Skeletal muscle satellite cell (primary cell): ENCODE measurements at regions not wholly inside any gene's neighbourhood (a gene's known extent, or its start where the extent isn't known, plus 50 kb on each side); places are given as distances from the start of the nearest gene placed in this dataset.
A peak's percentile ranks its signal among the peaks of the same experiment; 100 is the strongest.
"Not testable (repeated sequence)": the region's sequence is repeated elsewhere in the genome, so short reads cannot be mapped to it uniquely, and the experiment has no call there.

Experiments used
- H3K27me3 ChIP-seq: 2 replicates; pipeline ENCODE4 v1.7.0; 2013; ENCODE audit warnings: low read length; ENCODE audit not compliant: control insufficient read depth, insufficient read depth
- H3K36me3 ChIP-seq: 2 replicates; pipeline ENCODE4 v1.7.0; 2013; ENCODE audit warnings: mild to moderate bottlenecking, control low read depth, low read length; ENCODE audit not compliant: insufficient read depth
- H3K4me1 ChIP-seq: 2 replicates; pipeline ENCODE4 v1.7.0; 2013; ENCODE audit warnings: low read length; ENCODE audit not compliant: control insufficient read depth, insufficient read depth
- H3K4me2 ChIP-seq: 2 replicates; pipeline ENCODE4 v1.7.0; 2013; ENCODE audit warnings: mild to moderate bottlenecking, low read length
- H3K4me3 ChIP-seq: 2 replicates; pipeline ENCODE4 v1.7.0; 2013; ENCODE audit warnings: low read length
- H3K9ac ChIP-seq: 2 replicates; pipeline ENCODE4 v1.7.0; 2013; ENCODE audit warnings: mild to moderate bottlenecking, low read depth, low read length, moderate library complexity
- H3K9me3 ChIP-seq: replicated peaks from 2 replicates; pipeline ENCODE4 v1.7.0; 2013; ENCODE audit warnings: mild to moderate bottlenecking, control low read depth, low read length

- not testable (repeated sequence) for H3K9me3 ChIP-seq, H3K4me1 ChIP-seq, H3K4me2 ChIP-seq, H3K4me3 ChIP-seq, H3K9ac ChIP-seq, H3K27me3 ChIP-seq, H3K36me3 ChIP-seq
Observed at GRCh38 chr18:77353349-77353748, 103.7 kb downstream of the GALR1 start.

- no peaks in the 10 kb centered on the region for H3K27me3 ChIP-seq
Observed at GRCh38 chr18:77359561-77360314, 110.1 kb downstream of the GALR1 start.

GRCh38 chr18:77360315-77361190 is 110.9 kb downstream of the GALR1 start:
- H3K4me3 ChIP-seq, result no peak overlapping the region
- H3K27me3 ChIP-seq, result no peaks in the 10 kb centered on the region
- H3K36me3 ChIP-seq, result no peaks in the 10 kb centered on the region

More at GRCh38 chr18:77359561-77360314, 110.1 kb downstream of the GALR1 start:
- no peaks in the 10 kb centered on the region for H3K36me3 ChIP-seq
- H3K4me2 ChIP-seq, result no peak overlapping the region
- no peaks in the 10 kb centered on the region for H3K4me1 ChIP-seq
- H3K4me3 ChIP-seq, result no peak overlapping the region
- no peaks in the 10 kb centered on the region for H3K9me3 ChIP-seq
- H3K9ac ChIP-seq, result no peak overlapping the region

GRCh38 chr18:77361382-77361781 is 111.7 kb downstream of the GALR1 start:
- Histone ChIP-seq H3K27me3 (no peaks in the 10 kb centered on the region), H3K9me3 (no peaks in the 10 kb centered on the region), H3K9ac (no peak overlapping the region)

More at GRCh38 chr18:77360315-77361190, 110.9 kb downstream of the GALR1 start:
- Histone ChIP-seq H3K9me3 (no peaks in the 10 kb centered on the region), H3K4me2 (no peak overlapping the region), H3K9ac (no peak overlapping the region), H3K4me1 (no peaks in the 10 kb centered on the region)

GRCh38 chr18:77365667-77366066 is 116.0 kb downstream of the GALR1 start:
- Histone ChIP-seq H3K4me1 (no peaks in the 10 kb centered on the region), H3K36me3 (no peaks in the 10 kb centered on the region), H3K4me3 (no peak overlapping the region)

More at GRCh38 chr18:77361382-77361781, 111.7 kb downstream of the GALR1 start:
- Histone ChIP-seq H3K4me2 (no peak overlapping the region), H3K4me3 (no peak overlapping the region), H3K4me1 (no peaks in the 10 kb centered on the region), H3K36me3 (no peaks in the 10 kb centered on the region)

GRCh38 chr18:77366067-77366719 is 116.5 kb downstream of the GALR1 start:
- Histone ChIP-seq H3K4me3 (no peak overlapping the region), H3K36me3 (no peaks in the 10 kb centered on the region), H3K9me3 (no peaks in the 10 kb centered on the region), H3K4me2 (no peak overlapping the region), H3K9ac (no peak overlapping the region), H3K4me1 (no peaks in the 10 kb centered on the region), H3K27me3 (no peaks in the 10 kb centered on the region)

More at GRCh38 chr18:77365667-77366066, 116.0 kb downstream of the GALR1 start:
- H3K27me3 ChIP-seq, result no peaks in the 10 kb centered on the region
- H3K9me3 ChIP-seq, result no peaks in the 10 kb centered on the region
- no peak overlapping the region for H3K4me2 ChIP-seq
- H3K9ac ChIP-seq, result no peak overlapping the region

GRCh38 chr18:77366720-77367641 is 117.3 kb downstream of the GALR1 start:
- Histone ChIP-seq H3K36me3 (no peaks in the 10 kb centered on the region), H3K27me3 (no peaks in the 10 kb centered on the region), H3K4me2 (peak overlapping the region; percentile 65), H3K9me3 (no peaks in the 10 kb centered on the region), H3K4me3 (no peak overlapping the region), H3K4me1 (no peaks in the 10 kb centered on the region), H3K9ac (no peak overlapping the region)

GRCh38 chr18:77369644-77370043 is 120.0 kb downstream of the GALR1 start:
- Histone ChIP-seq H3K4me3 (no peak overlapping the region), H3K36me3 (no peaks in the 10 kb centered on the region), H3K27me3 (no peaks in the 10 kb centered on the region), H3K4me1 (no peaks in the 10 kb centered on the region), H3K9ac (no peak overlapping the region), H3K4me2 (no peak overlapping the region), H3K9me3 (no peaks in the 10 kb centered on the region)

- Histone ChIP-seq H3K9me3 (no peaks in the 10 kb centered on the region), H3K27me3 (no peaks in the 10 kb centered on the region), H3K9ac (no peak overlapping the region), H3K36me3 (no peaks in the 10 kb centered on the region), H3K4me1 (no peaks in the 10 kb centered on the region), H3K4me2 (no peak overlapping the region), H3K4me3 (no peak overlapping the region)
Observed at GRCh38 chr18:77373730-77374445, 124.2 kb downstream of the GALR1 start.

GRCh38 chr18:77374446-77374805 is 124.8 kb downstream of the GALR1 start:
- H3K4me1 ChIP-seq, result no peaks in the 10 kb centered on the region
- H3K27me3 ChIP-seq, result no peaks in the 10 kb centered on the region
- H3K4me3 ChIP-seq, result no peak overlapping the region
- H3K9me3 ChIP-seq, result no peaks in the 10 kb centered on the region
- H3K4me2 ChIP-seq, result no peak overlapping the region
- H3K9ac ChIP-seq, result no peak overlapping the region
- H3K36me3 ChIP-seq, result no peaks in the 10 kb centered on the region
